ENCODE measurements at regions not wholly inside any gene's neighbourhood (a gene's known extent, or its start where the extent isn't known, plus 50 kb on each side); places are given as distances from the start of the nearest gene placed in this dataset.

DNA sequence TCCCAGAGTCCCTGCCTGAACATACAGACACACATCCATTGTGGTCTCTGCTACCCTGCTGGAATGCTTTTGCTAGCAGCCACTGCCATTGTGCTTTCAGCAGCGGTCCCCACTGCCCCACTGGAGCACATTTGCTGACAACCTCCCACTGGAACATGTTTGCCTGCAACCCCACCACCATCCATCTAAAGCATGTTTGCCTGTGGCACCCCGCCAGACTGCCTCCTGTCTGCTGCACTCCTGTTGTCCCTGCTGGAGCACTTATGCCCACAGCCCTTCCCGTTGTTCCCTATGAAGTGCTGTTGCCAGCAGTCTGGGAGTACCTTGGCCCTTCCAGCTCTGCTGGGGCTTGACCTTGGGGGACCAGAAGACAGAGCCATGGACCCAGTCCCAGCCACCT lies 136.3 kb downstream of the ARL5B start:
- TF ChIP-seq EZH2 (IDR thresholded peaks at IDR 0.05): no peak
- no peak for TF ChIP-seq CTCF (IDR thresholded peaks at IDR 0.05 in 2 of 3, conservative IDR thresholded peaks at IDR 0.05 in 1 of 3; ENCODE audit: borderline replicate concordance in 1 of 3, insufficient read depth in 1 of 3, low read depth in 2 of 3, low read length in 2 of 3)
- no peak for TF ChIP-seq POLR2A (IDR thresholded peaks at IDR 0.05; ENCODE audit: borderline replicate concordance, extremely low read depth, insufficient read depth, insufficient read length)
- no peak for TF ChIP-seq ZNF274 (IDR thresholded peaks at IDR 0.05; ENCODE audit: low read depth, low read length)
- TF ChIP-seq CEBPB (IDR thresholded peaks at IDR 0.05; ENCODE audit: low read depth): no peak
- TF ChIP-seq REST (IDR thresholded peaks at IDR 0.05; ENCODE audit: low read depth): no peak
- no peak for TF ChIP-seq POLR2AphosphoS5 (IDR thresholded peaks at IDR 0.05; ENCODE audit: low read depth, low read length)
- TF ChIP-seq ZFX (IDR thresholded peaks at IDR 0.05): no peak
- no peak for TF ChIP-seq ATF3 (IDR thresholded peaks at IDR 0.05)
- no peak for TF ChIP-seq EZH2phosphoT487 (IDR thresholded peaks at IDR 0.05; ENCODE audit: borderline replicate concordance)
- no peak for TF ChIP-seq FOSL1 (IDR thresholded peaks at IDR 0.05; ENCODE audit: low read depth)
- TF ChIP-seq ZBTB33 (IDR thresholded peaks at IDR 0.05; ENCODE audit: extremely low read depth, insufficient replicate concordance, low read length): no peak
- no peak for TF ChIP-seq YY1 (IDR thresholded peaks at IDR 0.05; ENCODE audit: extremely low read depth, insufficient replicate concordance, low read depth, low read length)
